Daoy (cell line): ENCODE measurements at regions not wholly inside any gene's neighbourhood (a gene's known extent, or its start where the extent isn't known, plus 50 kb on each side); places are given as distances from the start of the nearest gene placed in this dataset.
"Not testable (repeated sequence)": the region's sequence is repeated elsewhere in the genome, so short reads cannot be mapped to it uniquely, and the experiment has no call there.

Experiments
- DNase-seq: peaks from one replicate; pipeline ENCODE4 v3.0.0-alpha.2; 2015; ENCODE audit warnings: low read depth

GRCh38 chr14:106518054-106518943 lies 991.9 kb downstream of the TMEM121 start:
- DNase-seq: peak; percentile 41

GRCh38 chr14:106522118-106522517 lies 995.7 kb downstream of the TMEM121 start:
- DNase-seq: not testable (repeated sequence)

DNA sequence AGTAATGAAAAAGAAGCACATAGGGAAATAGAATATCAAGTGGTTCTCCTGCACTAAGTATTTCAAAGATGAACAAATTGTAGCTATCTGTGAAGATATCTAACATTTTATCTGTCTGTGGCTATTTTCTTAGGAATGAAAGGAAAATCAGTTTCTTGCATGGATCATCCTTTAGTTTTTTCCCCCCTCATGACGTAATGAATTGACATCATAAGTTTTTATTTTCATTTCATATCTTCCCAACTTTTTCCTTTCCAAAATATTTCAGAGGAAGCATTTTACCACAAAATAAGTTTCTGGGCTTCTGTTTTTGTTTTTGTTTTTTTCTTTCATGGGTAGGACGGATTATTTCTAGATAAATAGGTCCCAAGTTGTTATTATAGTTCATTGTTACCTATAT lies 996.6 kb downstream of the TMEM121 start:
- DNase-seq: no peak

- DNase-seq: no peak
Measured at GRCh38 chr14:106528717-106529116, 1002.3 kb downstream of the TMEM121 start.

GRCh38 chr14:106530031-106530422 lies 1003.6 kb downstream of the TMEM121 start:
- DNase-seq: no peak

DNA sequence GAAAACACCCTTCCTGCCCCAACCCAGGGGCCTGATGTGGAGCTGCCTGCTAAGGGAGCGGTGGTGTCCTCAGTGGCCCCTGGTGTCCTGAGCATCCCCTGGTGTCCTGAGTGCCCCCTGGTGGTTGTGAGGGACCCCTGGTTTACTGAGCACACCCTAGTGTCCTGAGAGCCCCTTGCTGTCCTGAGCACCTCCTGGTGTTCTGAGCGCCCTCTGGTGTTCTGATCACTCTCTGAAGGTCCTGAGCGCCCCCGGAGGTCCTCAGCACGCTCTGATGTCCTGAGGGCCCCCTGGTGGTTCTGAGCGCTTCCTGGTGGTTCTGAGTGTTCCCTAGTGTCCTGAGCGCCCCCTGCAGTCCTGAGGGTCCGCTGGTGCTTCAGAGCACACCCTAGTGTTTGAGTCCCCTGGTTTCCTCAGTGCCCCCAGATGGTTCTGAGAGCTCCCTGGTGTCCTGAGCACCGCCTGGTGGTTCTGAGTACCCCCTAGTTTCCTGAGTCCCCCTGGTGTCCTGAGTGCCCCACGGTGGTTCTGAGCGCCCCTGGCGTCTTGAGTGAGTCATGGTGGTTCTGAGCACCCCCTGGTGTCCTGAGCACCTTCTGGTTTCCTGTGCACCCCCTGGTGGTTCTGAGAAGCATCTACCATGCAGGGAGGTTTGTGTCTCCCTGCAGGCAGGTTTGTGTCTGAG lies 1004.2 kb downstream of the TMEM121 start:
- DNase-seq: no peak

- not testable (repeated sequence) for DNase-seq
Measured at GRCh38 chr14:106537597-106537996, 1011.2 kb downstream of the TMEM121 start.

DNA sequence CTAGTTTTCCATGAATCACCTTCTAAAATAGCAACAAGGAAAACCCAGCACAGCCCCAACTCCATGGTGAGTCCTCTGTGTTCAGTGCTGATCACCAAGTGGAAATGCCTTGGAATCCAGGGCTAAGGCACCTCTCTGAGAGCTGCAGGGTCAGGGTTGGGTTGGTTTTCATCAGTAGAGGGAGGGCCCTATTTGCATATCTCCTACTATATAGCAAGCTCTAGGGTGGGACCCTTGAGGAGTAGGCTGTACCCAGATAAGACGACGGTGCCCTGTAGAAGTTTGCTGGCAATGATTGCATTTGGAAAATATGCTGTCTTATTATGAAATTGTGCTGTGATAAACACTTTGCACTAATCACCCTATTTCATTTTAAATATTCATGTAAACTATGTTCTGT lies 1011.8 kb downstream of the TMEM121 start:
- no peak for DNase-seq

DNA sequence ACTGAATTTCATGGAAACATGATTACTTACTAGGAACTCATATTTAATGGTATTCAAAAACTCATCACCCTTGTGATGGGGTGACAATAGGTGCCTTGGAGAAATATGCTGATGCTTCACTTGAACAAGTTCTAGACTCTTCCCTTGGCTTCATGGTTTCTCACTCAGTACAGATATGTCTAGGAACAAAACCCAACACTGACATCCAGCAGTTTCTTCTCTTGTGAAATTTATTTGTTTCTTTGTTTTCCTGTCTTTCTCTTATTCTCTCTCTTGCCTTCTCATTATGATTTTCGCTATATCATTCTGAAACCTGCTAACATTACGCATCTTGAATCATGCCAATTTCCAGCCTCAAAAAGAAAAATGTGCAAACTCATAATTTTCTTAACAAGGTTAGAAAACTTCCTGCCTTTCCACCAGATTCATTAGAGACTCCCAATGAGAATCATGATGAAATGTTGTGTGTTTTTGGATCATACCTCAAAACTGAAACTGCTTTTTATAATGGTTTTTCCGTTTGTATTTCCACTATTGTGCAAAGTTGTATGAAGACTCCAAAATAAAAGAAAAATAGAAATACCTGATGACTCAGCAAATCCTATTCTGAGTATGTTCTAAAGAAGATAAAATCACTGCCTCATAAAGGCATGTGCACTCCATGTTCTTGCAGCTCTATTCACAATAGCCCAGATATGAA lies 1021.5 kb downstream of the TMEM121 start:
- DNase-seq: no peak

- DNase-seq: no peak
Measured at GRCh38 chr14:106549064-106549463, 1022.7 kb downstream of the TMEM121 start.

DNA sequence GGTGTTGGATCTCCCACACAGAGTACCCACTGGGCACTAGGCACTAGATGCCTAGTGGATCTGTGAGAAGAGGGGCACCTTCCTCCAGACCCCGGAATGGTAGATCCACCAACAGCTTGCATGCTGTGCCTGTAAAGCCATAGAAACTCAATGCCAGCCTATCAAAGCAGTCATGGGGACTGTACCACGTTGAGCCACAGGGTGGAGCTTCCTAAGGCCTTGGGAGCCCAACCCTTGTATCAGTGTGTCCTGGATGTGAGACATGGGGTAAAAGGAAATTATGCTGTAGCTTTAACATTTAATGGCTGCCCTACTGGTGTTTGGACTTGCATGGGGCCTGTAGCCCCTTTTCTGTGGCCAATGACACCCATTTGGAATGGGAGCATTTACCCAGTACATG lies 1024.9 kb downstream of the TMEM121 start:
- no peak for DNase-seq

DNA sequence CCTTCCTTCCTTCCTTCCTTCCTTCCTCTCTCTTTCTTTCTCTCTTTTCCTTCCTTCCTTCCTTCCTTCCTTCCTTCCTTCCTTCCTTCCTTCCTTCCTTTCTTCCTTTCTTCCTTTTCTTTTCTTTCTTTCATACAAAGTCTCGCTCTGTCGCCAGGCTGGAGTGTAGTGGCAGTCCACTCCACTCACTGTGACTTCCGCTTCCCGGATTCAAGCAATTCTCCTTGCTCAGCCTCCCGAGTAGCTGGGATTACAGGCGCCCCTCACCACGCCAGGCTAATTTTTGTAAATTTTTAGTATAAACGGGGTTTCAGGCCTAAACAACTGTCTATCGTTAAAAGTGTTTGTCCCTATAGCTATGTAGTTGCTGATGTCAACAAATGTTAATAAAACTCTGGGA lies 1029.8 kb downstream of the TMEM121 start:
- DNase-seq: not testable (repeated sequence)

DNA sequence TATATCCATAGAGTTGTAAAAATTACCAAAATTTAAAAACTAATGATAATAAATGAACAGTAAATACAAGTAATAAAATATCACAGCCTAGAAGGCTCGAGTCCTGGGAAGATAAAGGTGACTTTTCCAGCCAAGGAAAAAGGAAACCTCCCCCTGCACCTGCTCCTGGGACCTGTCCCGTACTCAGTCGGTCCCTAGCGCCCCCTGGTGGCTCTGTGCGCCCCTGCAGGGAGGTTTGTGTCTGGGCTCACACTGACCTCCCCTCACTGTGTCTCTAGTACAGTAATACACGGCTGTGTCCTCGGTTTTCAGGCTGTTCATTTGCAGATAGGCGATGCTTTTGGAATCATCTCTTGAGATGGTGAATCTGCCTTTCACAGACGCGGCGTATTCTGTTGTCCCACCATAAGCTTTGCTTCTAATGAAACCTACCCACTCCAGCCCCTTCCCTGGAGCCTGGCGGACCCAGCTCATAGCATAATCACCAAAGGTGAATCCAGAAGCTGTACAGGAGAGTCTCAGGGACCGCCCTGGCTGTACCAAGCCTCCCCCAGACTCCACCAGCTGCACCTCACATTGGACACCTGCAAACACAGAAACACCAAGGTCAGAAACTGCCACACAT lies 1030.4 kb downstream of the TMEM121 start:
- peak; percentile 62 for DNase-seq

DNA sequence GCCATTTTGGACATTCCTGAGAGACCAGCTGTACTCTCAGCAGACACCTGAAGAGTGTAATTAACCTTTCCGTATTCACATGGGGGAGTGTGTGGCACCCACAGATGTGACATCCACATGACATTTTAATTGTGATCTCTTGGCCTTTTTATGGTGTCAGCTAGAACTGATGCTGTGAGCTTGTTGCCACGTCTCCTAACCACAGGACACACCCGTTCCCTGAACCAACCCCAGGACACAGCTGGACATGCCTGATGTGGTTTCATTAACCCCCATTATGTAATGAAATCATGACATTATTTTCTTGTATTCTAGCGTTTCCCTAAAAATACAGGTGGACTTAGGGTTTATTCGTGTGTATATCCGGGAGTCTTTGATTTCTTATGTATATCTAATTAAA lies 1036.1 kb downstream of the TMEM121 start:
- no peak for DNase-seq

DNA sequence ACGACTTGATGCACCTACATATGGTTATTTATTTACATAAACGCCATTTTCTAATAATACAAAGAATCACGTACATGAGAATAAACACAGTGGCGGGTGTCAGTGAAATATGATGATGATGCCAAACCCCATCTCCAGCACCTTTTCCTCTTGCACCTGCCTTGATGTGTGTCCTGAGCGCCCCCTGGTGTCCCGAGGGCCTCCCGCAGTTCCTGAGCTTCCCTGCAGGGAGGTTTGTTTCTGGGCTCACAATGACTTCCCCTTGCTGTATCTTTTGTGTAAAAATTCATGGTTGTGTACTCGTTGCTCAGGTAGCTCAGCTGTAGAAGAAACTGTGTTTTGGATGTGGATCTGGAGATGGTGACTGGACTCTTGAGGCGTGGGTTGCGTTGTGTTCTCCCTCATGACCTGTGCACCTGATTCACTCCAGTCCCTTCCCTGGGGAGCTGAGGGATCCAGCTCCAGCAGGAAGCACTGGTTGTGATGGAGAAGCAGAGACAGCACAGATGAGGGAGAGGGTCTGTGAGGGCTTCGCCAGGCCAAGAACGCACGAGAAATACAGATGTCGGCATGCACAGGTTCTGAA lies 1037.8 kb downstream of the TMEM121 start:
- peak; percentile 51 for DNase-seq

DNA sequence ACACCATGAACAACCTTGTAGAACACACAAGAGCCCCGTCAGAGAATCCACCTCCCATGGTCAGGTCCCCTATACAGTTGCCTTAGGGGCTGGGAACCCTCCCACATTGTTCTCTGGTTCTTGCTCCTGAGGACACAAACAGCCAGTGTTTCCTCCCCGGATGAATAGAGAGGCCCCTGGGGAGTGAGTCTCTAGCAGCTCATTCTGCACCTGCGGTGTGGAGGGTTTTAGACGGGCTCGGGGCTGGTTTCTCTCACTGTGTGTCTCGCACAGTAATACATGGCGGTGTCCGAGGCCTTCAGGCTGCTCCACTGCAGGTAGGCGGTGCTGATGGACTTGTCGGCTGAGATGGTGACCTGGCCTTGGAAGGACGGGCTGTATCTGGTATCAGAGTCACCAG lies 1052.1 kb downstream of the TMEM121 start:
- no peak for DNase-seq

- no peak for DNase-seq
Measured at GRCh38 chr14:106579084-106579483, 1052.7 kb downstream of the TMEM121 start.

DNA sequence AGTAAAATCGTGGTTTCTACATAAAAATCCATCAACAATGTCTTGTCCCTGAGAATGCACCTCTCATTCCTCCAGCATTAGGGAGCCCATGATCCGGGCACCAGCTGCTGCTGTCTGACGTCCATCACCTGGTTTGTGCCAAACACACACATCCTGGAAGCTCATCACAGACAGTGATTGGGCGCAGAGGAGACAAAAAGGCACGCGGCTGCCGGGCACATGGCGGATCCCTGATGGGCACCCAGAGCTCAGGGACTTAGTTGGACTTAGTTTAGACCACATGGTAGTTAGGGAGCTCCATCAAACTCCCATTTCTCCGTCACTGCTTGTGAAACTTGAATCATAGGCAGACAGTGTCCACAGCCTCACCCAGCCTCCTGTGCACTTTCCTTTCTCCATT lies 1059.3 kb downstream of the TMEM121 start:
- no peak for DNase-seq

DNA sequence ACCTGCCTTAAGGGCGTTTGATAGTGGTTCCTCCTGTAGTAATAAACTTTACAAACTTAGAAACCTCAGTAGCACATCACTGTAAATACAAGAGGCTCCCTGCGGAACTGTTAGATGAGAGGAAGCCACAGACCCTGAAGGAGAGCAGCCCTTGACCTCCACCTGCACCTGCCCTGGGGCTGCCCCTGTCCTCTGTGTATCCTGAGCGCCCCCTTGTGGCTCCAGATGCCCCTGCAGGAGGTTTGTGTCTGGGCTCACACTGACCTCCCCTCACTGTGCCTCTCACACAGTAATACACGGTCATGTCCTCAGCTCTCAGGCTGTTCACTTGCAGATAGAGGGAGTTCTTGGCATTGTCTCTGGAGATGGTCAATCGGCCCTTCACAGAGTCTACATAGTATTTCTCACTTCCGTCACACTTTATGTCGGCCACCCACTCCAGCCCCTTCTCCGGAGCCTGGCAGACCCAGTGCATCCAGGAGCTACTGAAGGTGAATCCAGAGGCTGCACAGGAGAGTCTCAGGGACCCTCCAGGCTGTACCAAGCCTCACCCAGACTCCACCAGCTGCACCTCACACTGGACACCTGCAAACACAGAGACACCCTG lies 1059.8 kb downstream of the TMEM121 start:
- peak; percentile 46 for DNase-seq

DNA sequence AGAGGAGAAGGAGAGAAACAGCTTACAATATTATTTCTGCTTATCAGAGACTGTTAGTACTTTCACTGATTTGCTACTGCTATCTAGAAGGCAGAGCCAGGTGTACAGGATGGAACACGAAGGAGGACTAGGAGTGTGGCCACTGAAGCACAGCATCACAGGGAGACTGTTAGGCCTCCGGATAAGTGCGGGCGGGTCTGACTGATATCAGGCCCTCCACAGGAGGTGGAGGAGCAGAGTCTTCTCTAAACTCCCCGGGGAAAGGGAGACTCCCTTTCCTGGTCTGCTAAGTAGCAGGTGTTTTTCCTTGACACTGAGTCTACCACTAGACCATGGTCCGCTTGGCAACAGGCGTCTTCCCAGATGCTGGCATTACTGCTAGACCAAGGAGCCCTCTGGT lies 1065.2 kb downstream of the TMEM121 start:
- not testable (repeated sequence) for DNase-seq
